Hematopoietic multipotent progenitor cell treated with erythropoietin and hydrocortisone succinate and interleukin-3 and kit ligand, for 4 days (in vitro differentiated cells): ENCODE measurements at regions not wholly inside any gene's neighbourhood (a gene's known extent, or its start where the extent isn't known, plus 50 kb on each side); places are given as distances from the start of the nearest gene placed in this dataset.
"Not testable (repeated sequence)": the region's sequence is repeated elsewhere in the genome, so short reads cannot be mapped to it uniquely, and the experiment has no call there.

Experiments
- DNase-seq: peaks from one replicate; pipeline ENCODE4 v3.0.0-alpha.2; 2015

GRCh38 chr9:92242260-92243136, 51.0 kb downstream of the IARS1 start:
- peak; percentile 11 for DNase-seq

GRCh38 chr9:92236915-92237314, 56.6 kb downstream of the IARS1 start:
- DNase-seq, result no peak

- no peak for DNase-seq
These were observed 57.0 kb downstream of the IARS1 start for GRCh38 chr9:92236465-92236864.

GRCh38 chr9:92234514-92234913, 59.0 kb downstream of the IARS1 start:
- no peak for DNase-seq

GRCh38 chr9:92232190-92232589, 61.3 kb downstream of the IARS1 start:
- no peak for DNase-seq

GRCh38 chr9:92228628-92229027, 64.9 kb downstream of the IARS1 start:
- no peak for DNase-seq

GRCh38 chr9:92224177-92224576, 69.3 kb downstream of the IARS1 start:
- DNase-seq, result no peak

- no peak for DNase-seq
These were observed 69.7 kb downstream of the IARS1 start for GRCh38 chr9:92223758-92224157.

- DNase-seq, result no peak
These were observed 84.6 kb downstream of the IARS1 start for GRCh38 chr9:92208693-92209524.

GRCh38 chr9:92206488-92206887, 87.0 kb downstream of the IARS1 start:
- DNase-seq, result no peak

- DNase-seq, result not testable (repeated sequence)
These were observed 88.7 kb upstream of the SPTLC1 start for GRCh38 chr9:92203887-92204286.

- DNase-seq, result not testable (repeated sequence)
These were observed 83.0 kb upstream of the SPTLC1 start for GRCh38 chr9:92198237-92198636.

- no peak for DNase-seq
These were observed 81.7 kb upstream of the SPTLC1 start for GRCh38 chr9:92196909-92197308.

GRCh38 chr9:92196400-92196799, 81.2 kb upstream of the SPTLC1 start:
- DNase-seq, result no peak

- no peak for DNase-seq
These were observed 76.6 kb upstream of the SPTLC1 start for GRCh38 chr9:92191801-92192200.

- no peak for DNase-seq
These were observed 75.2 kb upstream of the SPTLC1 start for GRCh38 chr9:92190536-92190790.

- no peak for DNase-seq
These were observed 74.7 kb upstream of the SPTLC1 start for GRCh38 chr9:92189782-92190535.

GRCh38 chr9:92188969-92189781, 74.0 kb upstream of the SPTLC1 start:
- DNase-seq, result peak; percentile 28

GRCh38 chr9:92187989-92188714, 72.9 kb upstream of the SPTLC1 start:
- no peak for DNase-seq

GRCh38 chr9:92187390-92187789, 72.2 kb upstream of the SPTLC1 start:
- no peak for DNase-seq

GRCh38 chr9:92186631-92187030, 71.4 kb upstream of the SPTLC1 start:
- no peak for DNase-seq

- no peak for DNase-seq
These were observed 70.5 kb upstream of the SPTLC1 start for GRCh38 chr9:92185681-92186080.
